ENCODE measurements at regions not wholly inside any gene's neighbourhood (a gene's known extent, or its start where the extent isn't known, plus 50 kb on each side); places are given as distances from the start of the nearest gene placed in this dataset.

DNA sequence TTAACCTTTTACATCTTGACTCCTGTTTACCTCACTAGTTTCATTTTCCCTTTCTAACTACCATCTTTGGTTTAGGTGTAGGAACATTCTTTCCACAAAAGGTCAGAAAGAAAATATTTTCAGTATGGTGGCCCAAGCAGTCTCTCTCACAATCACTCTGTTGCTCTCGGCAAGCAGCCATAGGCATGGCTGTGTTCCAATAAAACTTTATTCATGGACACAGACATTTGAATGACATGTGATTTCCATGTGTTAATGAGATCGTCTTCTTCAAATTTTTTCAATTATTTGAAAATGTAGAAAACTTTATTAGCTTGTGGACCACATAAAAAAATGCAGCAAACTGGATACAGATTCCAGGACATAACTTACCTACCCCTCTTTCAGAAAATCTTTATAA is 109.7 kb upstream of the CNTNAP5 start:
- TF ChIP-seq CEBPB (IDR thresholded peaks at IDR 0.05) (no peak), NFE2L2 (conservative IDR thresholded peaks at IDR 0.05; ENCODE audit: low read length) (no peak), BHLHE40 (IDR thresholded peaks at IDR 0.05; ENCODE audit: low read depth, low read length) (no peak)
- TF ChIP-seq, protein P1, sequence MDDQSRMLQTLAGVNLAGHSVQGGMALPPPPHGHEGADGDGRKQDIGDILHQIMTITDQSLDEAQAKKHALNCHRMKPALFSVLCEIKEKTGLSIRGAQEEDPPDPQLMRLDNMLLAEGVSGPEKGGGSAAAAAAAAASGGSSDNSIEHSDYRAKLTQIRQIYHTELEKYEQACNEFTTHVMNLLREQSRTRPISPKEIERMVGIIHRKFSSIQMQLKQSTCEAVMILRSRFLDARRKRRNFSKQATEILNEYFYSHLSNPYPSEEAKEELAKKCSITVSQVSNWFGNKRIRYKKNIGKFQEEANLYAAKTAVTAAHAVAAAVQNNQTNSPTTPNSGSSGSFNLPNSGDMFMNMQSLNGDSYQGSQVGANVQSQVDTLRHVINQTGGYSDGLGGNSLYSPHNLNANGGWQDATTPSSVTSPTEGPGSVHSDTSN (IDR thresholded peaks at IDR 0.05): no peak
- TF ChIP-seq, protein P2, sequence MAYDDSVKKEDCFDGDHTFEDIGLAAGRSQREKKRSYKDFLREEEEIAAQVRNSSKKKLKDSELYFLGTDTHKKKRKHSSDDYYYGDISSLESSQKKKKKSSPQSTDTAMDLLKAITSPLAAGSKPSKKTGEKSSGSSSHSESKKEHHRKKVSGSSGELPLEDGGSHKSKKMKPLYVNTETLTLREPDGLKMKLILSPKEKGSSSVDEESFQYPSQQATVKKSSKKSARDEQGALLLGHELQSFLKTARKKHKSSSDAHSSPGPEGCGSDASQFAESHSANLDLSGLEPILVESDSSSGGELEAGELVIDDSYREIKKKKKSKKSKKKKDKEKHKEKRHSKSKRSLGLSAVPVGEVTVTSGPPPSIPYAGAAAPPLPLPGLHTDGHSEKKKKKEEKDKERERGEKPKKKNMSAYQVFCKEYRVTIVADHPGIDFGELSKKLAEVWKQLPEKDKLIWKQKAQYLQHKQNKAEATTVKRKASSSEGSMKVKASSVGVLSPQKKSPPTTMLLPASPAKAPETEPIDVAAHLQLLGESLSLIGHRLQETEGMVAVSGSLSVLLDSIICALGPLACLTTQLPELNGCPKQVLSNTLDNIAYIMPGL (CRISPR knock-in tag; IDR thresholded peaks at IDR 0.05; ENCODE audit: borderline replicate concordance): no peak
- TF ChIP-seq, protein P3, sequence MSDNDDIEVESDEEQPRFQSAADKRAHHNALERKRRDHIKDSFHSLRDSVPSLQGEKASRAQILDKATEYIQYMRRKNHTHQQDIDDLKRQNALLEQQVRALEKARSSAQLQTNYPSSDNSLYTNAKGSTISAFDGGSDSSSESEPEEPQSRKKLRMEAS (IDR thresholded peaks at IDR 0.05): no peak
- TF ChIP-seq, protein P4, sequence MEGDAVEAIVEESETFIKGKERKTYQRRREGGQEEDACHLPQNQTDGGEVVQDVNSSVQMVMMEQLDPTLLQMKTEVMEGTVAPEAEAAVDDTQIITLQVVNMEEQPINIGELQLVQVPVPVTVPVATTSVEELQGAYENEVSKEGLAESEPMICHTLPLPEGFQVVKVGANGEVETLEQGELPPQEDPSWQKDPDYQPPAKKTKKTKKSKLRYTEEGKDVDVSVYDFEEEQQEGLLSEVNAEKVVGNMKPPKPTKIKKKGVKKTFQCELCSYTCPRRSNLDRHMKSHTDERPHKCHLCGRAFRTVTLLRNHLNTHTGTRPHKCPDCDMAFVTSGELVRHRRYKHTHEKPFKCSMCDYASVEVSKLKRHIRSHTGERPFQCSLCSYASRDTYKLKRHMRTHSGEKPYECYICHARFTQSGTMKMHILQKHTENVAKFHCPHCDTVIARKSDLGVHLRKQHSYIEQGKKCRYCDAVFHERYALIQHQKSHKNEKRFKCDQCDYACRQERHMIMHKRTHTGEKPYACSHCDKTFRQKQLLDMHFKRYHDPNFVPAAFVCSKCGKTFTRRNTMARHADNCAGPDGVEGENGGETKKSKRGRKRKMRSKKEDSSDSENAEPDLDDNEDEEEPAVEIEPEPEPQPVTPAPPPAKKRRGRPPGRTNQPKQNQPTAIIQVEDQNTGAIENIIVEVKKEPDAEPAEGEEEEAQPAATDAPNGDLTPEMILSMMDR (IDR thresholded peaks at IDR 0.05): no peak
- TF ChIP-seq, protein P5, sequence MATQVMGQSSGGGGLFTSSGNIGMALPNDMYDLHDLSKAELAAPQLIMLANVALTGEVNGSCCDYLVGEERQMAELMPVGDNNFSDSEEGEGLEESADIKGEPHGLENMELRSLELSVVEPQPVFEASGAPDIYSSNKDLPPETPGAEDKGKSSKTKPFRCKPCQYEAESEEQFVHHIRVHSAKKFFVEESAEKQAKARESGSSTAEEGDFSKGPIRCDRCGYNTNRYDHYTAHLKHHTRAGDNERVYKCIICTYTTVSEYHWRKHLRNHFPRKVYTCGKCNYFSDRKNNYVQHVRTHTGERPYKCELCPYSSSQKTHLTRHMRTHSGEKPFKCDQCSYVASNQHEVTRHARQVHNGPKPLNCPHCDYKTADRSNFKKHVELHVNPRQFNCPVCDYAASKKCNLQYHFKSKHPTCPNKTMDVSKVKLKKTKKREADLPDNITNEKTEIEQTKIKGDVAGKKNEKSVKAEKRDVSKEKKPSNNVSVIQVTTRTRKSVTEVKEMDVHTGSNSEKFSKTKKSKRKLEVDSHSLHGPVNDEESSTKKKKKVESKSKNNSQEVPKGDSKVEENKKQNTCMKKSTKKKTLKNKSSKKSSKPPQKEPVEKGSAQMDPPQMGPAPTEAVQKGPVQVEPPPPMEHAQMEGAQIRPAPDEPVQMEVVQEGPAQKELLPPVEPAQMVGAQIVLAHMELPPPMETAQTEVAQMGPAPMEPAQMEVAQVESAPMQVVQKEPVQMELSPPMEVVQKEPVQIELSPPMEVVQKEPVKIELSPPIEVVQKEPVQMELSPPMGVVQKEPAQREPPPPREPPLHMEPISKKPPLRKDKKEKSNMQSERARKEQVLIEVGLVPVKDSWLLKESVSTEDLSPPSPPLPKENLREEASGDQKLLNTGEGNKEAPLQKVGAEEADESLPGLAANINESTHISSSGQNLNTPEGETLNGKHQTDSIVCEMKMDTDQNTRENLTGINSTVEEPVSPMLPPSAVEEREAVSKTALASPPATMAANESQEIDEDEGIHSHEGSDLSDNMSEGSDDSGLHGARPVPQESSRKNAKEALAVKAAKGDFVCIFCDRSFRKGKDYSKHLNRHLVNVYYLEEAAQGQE (IDR thresholded peaks at IDR 0.05): no peak
